Lower leg skin (tissue), 3 donors: ENCODE measurements at regions not wholly inside any gene's neighbourhood (a gene's known extent, or its start where the extent isn't known, plus 50 kb on each side); places are given as distances from the start of the nearest gene placed in this dataset.

Experiments
- CTCF ChIP-seq, 3 donors: fragments of 450-650 bp; IDR thresholded peaks; one replicate each; pipeline ENCODE4 v1.5.1; 2016; ENCODE audit warnings: antibody characterized with exemption in 3 of 3, mild to moderate bottlenecking in 3 of 3, moderate library complexity in 2 of 3
- POLR2A ChIP-seq, 2 donors: fragments of 450-650 bp; IDR thresholded peaks; one replicate each; pipeline ENCODE4 v1.6.1; 2016 to 2017; ENCODE audit warnings: antibody characterized with exemption in 2 of 2, mild to moderate bottlenecking in 1 of 2, moderate library complexity in 1 of 2

DNA sequence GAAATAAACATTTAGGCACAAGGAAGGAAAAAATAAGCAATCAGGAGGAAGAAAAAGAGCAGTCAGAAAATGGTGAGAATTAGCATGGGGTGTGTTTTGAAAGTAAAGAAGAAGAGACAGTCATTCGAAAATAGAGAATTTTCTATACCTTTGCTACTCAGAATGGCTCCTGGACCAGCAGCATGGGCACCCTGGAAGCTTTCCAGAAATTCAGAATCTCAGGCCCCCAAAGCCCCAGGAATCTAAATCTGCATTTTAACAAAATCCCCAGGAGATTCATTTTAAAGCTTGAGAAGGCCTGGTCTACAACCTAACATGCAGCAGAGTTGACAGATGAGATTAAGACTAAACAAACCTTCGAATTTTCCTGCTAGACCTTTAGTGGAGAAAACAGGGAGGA, 131.2 kb upstream of the HDAC9 start:
- TF ChIP-seq CTCF (IDR thresholded peaks at IDR 0.05) (no peak), POLR2A (IDR thresholded peaks at IDR 0.05) (no peak)
